SK-N-SH (cell line): ENCODE measurements at regions not wholly inside any gene's neighbourhood (a gene's known extent, or its start where the extent isn't known, plus 50 kb on each side); places are given as distances from the start of the nearest gene placed in this dataset.
A peak's percentile ranks its signal among the peaks of the same experiment; 100 is the strongest.

Source experiments
- CTCF ChIA-PET: fragments of 300-600, 350-600 bp; formaldehyde crosslinking; extraction: SDS; loops from one replicate; lab custom pipeline; 2021; lab: Yijun Ruan, JAX
- POLR2A ChIA-PET: fragments of 350-600 bp; sonication (Branson Sonifier 250); formaldehyde crosslinking; extraction: SDS; loops from one replicate; lab custom pipeline; 2020; ENCODE audit warnings: antibody characterized with exemption, inconsistent platforms; lab: Yijun Ruan, JAX
- DNase-seq: peaks from one replicate; pipeline ENCODE4 v3.0.0; 2012
- H2AFZ ChIP-seq: fragments of 200-600 bp; sonication (generic); 2 replicates; pipeline ENCODE4 v1.8.1; 2016; ENCODE audit warnings: antibody characterized with exemption, mild to moderate bottlenecking, low read depth
- H3F3A ChIP-seq: fragments of 200-600 bp; sonication (generic); replicated peaks from 2 replicates; pipeline ENCODE3; 2016; ENCODE audit warnings: antibody characterized with exemption, mild to moderate bottlenecking; ENCODE audit not compliant: insufficient read depth
- H3K27ac ChIP-seq, 2 experiments: fragments of 200-500 bp in 1 of 2; fragments of 200-600 bp in 1 of 2; sonication (Bioruptor generic) in 1 of 2; sonication (generic), shearing (Covaris generic) in 1 of 2; 2 replicates each; pipeline versions ENCODE4 v1.5.1 to v1.6.1; 2014 to 2016; ENCODE audit warnings: low read depth in 2 of 2, inconsistent platforms in 1 of 2, low read length in 1 of 2, mild to moderate bottlenecking in 1 of 2, mixed read lengths in 1 of 2
- H3K27me3 ChIP-seq: fragments of 200-600 bp; sonication (generic), shearing (Covaris generic); 2 replicates; pipeline ENCODE4 v1.6.1; 2016; ENCODE audit warnings: mixed run types; ENCODE audit not compliant: insufficient read depth
- H3K36me3 ChIP-seq, 2 experiments: fragments of 200-500 bp in 1 of 2; fragments of 200-600 bp in 1 of 2; sonication (Bioruptor generic) in 1 of 2; sonication (generic) in 1 of 2; replicated peaks in 1 of 2; 2 replicates each; pipeline versions ENCODE3 to v1.5.1; 2014 to 2016; ENCODE audit warnings: low read length in 1 of 2, mild to moderate bottlenecking in 1 of 2; ENCODE audit not compliant: insufficient read depth in 2 of 2, control insufficient read depth in 1 of 2
- H3K4me1 ChIP-seq, 2 experiments: fragments of 200-500 bp in 1 of 2; fragments of 200-600 bp in 1 of 2; sonication (Bioruptor generic) in 1 of 2; sonication (generic), shearing (Covaris generic) in 1 of 2; 2 replicates each; pipeline versions ENCODE4 v1.5.1 to v1.6.1; 2014 to 2016; ENCODE audit warnings: low read depth in 1 of 2, low read length in 1 of 2, mixed run types in 1 of 2; ENCODE audit not compliant: insufficient read depth in 2 of 2, control insufficient read depth in 1 of 2
- H3K4me2 ChIP-seq: fragments of 200-600 bp; sonication (generic), shearing (Covaris generic); 2 replicates; pipeline ENCODE4 v1.6.1; 2017; ENCODE audit warnings: mixed run types
- H3K4me3 ChIP-seq, 2 experiments: fragments of 200-500 bp in 1 of 2; fragments of 200-600 bp in 1 of 2; sonication (Bioruptor generic) in 1 of 2; sonication (generic), shearing (Covaris generic) in 1 of 2; 2 replicates each; pipeline versions ENCODE4 v1.5.1 to v1.8.1; 2014 to 2016; ENCODE audit warnings: low read depth in 2 of 2, inconsistent platforms in 1 of 2, low read length in 1 of 2, mild to moderate bottlenecking in 1 of 2, mixed read lengths in 1 of 2, moderate library complexity in 1 of 2
- H3K79me2 ChIP-seq: fragments of 200-600 bp; sonication (generic); 2 replicates; pipeline ENCODE4 v1.8.1; 2017; ENCODE audit warnings: mild to moderate bottlenecking; ENCODE audit not compliant: insufficient read depth
- H3K9ac ChIP-seq: fragments of 200-600 bp; sonication (generic); 2 replicates; pipeline ENCODE4 v1.6.1; 2017; ENCODE audit warnings: mixed run types
- H3K9me2 ChIP-seq: fragments of 200-600 bp; sonication (generic); 2 replicates; pipeline ENCODE4 v1.6.1; 2017; ENCODE audit warnings: mixed run types
- H3K9me3 ChIP-seq: fragments of 200-600 bp; sonication (generic); 2 replicates; pipeline ENCODE4 v1.6.1; 2017; ENCODE audit warnings: mixed run types, mild to moderate bottlenecking, moderate library complexity
- H4K20me1 ChIP-seq: fragments of 200-600 bp; sonication (generic); 2 replicates; pipeline ENCODE4 v1.6.1; 2017; ENCODE audit warnings: mild to moderate bottlenecking, mixed run types; ENCODE audit not compliant: insufficient read depth
- CHD2 ChIP-seq: fragments of 150-350 bp; IDR thresholded peaks from 2 replicates; pipeline ENCODE4 v1.6.1; 2018; ENCODE audit warnings: low read length; ENCODE audit not compliant: partially characterized antibody
- ELF1 ChIP-seq: IDR thresholded peaks from 2 replicates; pipeline ENCODE4 v1.4.0; 2012
- EP300 ChIP-seq, 2 experiments: IDR thresholded peaks; 2 replicates each; pipeline versions ENCODE4 v1.4.0 to v1.6.1; 2012; ENCODE audit warnings: borderline replicate concordance in 1 of 2, low read depth in 1 of 2, low read length in 1 of 2
- FOSL2 ChIP-seq: IDR thresholded peaks from 2 replicates; pipeline ENCODE4 v1.4.0; 2012; ENCODE audit warnings: low read depth, mild to moderate bottlenecking, moderate library complexity, borderline replicate concordance
- FOXM1 ChIP-seq: IDR thresholded peaks from 2 replicates; pipeline ENCODE4 v1.4.0; 2012; ENCODE audit warnings: low read depth, mild to moderate bottlenecking
- GATA2 ChIP-seq: sonication (generic); formaldehyde crosslinking; IDR thresholded peaks from 2 replicates; pipeline ENCODE4 v1.5.0; 2020; ENCODE audit warnings: mild to moderate bottlenecking, missing genetic modification reagents
- NFIC ChIP-seq: IDR thresholded peaks from 2 replicates; pipeline ENCODE4 v1.4.0; 2012; ENCODE audit warnings: borderline replicate concordance
- POLR2AphosphoS5 ChIP-seq: IDR thresholded peaks from 2 replicates; pipeline ENCODE4 v1.6.1; 2012; ENCODE audit warnings: low read depth, low read length
- RCOR1 ChIP-seq: fragments of 150-350 bp; IDR thresholded peaks from 2 replicates; pipeline ENCODE4 v1.6.1; 2017; ENCODE audit warnings: antibody characterized with exemption, low read length
- RFX5 ChIP-seq: IDR thresholded peaks from 2 replicates; pipeline ENCODE4 v1.6.1; 2012; ENCODE audit warnings: mild to moderate bottlenecking, improper control_type of control experiment, low read length
- RXRA ChIP-seq: IDR thresholded peaks from 2 replicates; pipeline ENCODE4 v1.4.0; 2012; ENCODE audit warnings: low read depth, mild to moderate bottlenecking, borderline replicate concordance
- SMC3 ChIP-seq: IDR thresholded peaks from 2 replicates; pipeline ENCODE4 v1.6.1; 2012; ENCODE audit warnings: low read depth, low read length, improper control_type of control experiment
- TAF1 ChIP-seq: IDR thresholded peaks from 2 replicates; pipeline ENCODE4 v1.6.1; 2012; ENCODE audit warnings: low read depth, mild to moderate bottlenecking, low read length, moderate library complexity, borderline replicate concordance
- TEAD4 ChIP-seq: IDR thresholded peaks from 2 replicates; pipeline ENCODE4 v1.4.0; 2012; ENCODE audit warnings: mild to moderate bottlenecking, borderline replicate concordance; ENCODE audit not compliant: insufficient read depth
- USF1 ChIP-seq: IDR thresholded peaks from 2 replicates; pipeline ENCODE4 v1.4.0; 2012; ENCODE audit warnings: low read depth, borderline replicate concordance
- USF2 ChIP-seq: fragments of 150-350 bp; IDR thresholded peaks from 2 replicates; pipeline ENCODE4 v1.6.1; 2017; ENCODE audit warnings: antibody characterized with exemption, low read length, low read depth, borderline replicate concordance
- YY1 ChIP-seq: IDR thresholded peaks from 2 replicates; pipeline ENCODE4 v1.4.0; 2012; ENCODE audit warnings: low read depth, mild to moderate bottlenecking
- ZBTB33 ChIP-seq: IDR thresholded peaks from 2 replicates; pipeline ENCODE4 v1.4.0; 2012; ENCODE audit warnings: low read depth, borderline replicate concordance
- WGBS: methylation state at CpG from one replicate; pipeline ENCODE4 v1.1.6; 2017; ENCODE audit warnings: low lambda C conversion rate; 5-methylcytosine and 5-hydroxymethylcytosine counted together
- TF ChIP-seq, protein P1 (sequence below): IDR thresholded peaks from 2 replicates; pipeline ENCODE4; 2012
- TF ChIP-seq, protein P2 (sequence below): IDR thresholded peaks from 2 replicates; pipeline ENCODE4 v1.4.0; 2012; ENCODE audit warnings: low read depth
- TF ChIP-seq, protein P3 (sequence below): fragments of 200-600 bp; sonication (generic); IDR thresholded peaks from 2 replicates; pipeline ENCODE4 v1.6.1; 2017; ENCODE audit warnings: antibody characterized with exemption, mild to moderate bottlenecking, moderate library complexity

- TF ChIP-seq, protein P1, sequence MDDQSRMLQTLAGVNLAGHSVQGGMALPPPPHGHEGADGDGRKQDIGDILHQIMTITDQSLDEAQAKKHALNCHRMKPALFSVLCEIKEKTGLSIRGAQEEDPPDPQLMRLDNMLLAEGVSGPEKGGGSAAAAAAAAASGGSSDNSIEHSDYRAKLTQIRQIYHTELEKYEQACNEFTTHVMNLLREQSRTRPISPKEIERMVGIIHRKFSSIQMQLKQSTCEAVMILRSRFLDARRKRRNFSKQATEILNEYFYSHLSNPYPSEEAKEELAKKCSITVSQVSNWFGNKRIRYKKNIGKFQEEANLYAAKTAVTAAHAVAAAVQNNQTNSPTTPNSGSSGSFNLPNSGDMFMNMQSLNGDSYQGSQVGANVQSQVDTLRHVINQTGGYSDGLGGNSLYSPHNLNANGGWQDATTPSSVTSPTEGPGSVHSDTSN, result no peak
- no peak for TF ChIP-seq RXRA
- no peak for TF ChIP-seq FOXM1
- TF ChIP-seq EP300 (IDR thresholded peaks at IDR 0.05; ENCODE audit: borderline replicate concordance in 1 of 2, low read depth in 1 of 2, low read length in 1 of 2), result no peak
These were observed 101.8 kb downstream of the TRIB2 start (continued) for GRCh38 chr2:12818416-12819102.

DNA sequence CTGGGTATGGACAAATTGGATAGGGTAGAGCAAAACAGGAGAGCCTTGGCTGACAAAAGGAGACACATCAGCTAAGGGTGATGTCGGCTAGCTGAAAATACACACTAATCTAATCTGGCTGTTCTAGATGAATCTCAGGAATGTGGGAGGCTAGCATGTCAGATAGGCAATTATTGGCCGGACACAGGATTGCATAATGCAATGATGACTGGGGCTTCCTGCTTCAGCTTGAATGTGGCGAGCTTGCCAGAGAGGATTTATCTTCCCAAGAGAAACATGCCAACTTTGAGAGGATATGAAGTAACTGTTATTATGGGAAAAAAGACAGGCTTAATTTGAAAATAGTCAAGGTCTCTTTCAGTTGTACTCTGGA is 102.4 kb downstream of the TRIB2 start:
- Histone ChIP-seq H3K79me2 (no peaks in the 10 kb centered on the region), H3K27me3 (no peaks in the 10 kb centered on the region), H3K4me2 (peak overlapping the region; percentile 51; the same call in 1 of the 2 replicates), H3K36me3 (no peaks in the 10 kb centered on the region), H3F3A (peaks cover 17% of the 10 kb centered on the region), H3K9me2 (no peaks in the 10 kb centered on the region), H3K4me3 (no peak overlapping the region), H3K27ac (peak overlapping the region; percentile 43 to 96; a peak in 3 of 4 replicates), H4K20me1 (no peaks in the 10 kb centered on the region), H2AFZ (peak overlapping the region; percentile 35), H3K9ac (peak overlapping the region; percentile 60), H3K4me1 (peaks cover 7 to 22% of the 10 kb centered on the region in 2 experiments), H3K9me3 (no peaks in the 10 kb centered on the region)
- WGBS, result 2% methylated on average over 3 of the region's 3 CpGs
- CTCF ChIA-PET, result interaction anchor here (0.6 to 1.2 kb wide), 3 partner anchors 15 to 112 kb away, joined by 3 read pairs; no protein-coding TSS in a partner anchor
- POLR2A ChIA-PET, result no interaction called here
- DNase-seq, result no peak
- TF ChIP-seq USF2 (no peak), USF1 (no peak), RXRA (peak; percentile 25; the same call in 1 of the 2 replicates), NFIC (peak; percentile 96), SMC3 (no peak), RCOR1 (0 out of 2 replicates have a peak, but pooled peaks have one; percentile 26), EP300 (IDR thresholded peaks at IDR 0.05; ENCODE audit: borderline replicate concordance in 1 of 2, low read depth in 1 of 2, low read length in 1 of 2) (peak; percentile 64 to 93), ZBTB33 (no peak), ELF1 (peak; percentile 62; the same call in 1 of the 2 replicates), GATA2 (CRISPR knock-in tag) (no peak), FOSL2 (peak; percentile 82), POLR2AphosphoS5 (peak; percentile 66; the same call in 1 of the 2 replicates), RFX5 (no peak), YY1 (no peak), CHD2 (no peak), TAF1 (peak; percentile 66; the same call in 1 of the 2 replicates), TEAD4 (peak; percentile 96)
- TF ChIP-seq, protein P2, sequence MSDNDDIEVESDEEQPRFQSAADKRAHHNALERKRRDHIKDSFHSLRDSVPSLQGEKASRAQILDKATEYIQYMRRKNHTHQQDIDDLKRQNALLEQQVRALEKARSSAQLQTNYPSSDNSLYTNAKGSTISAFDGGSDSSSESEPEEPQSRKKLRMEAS, result peak; percentile 81
- TF ChIP-seq, protein P3, sequence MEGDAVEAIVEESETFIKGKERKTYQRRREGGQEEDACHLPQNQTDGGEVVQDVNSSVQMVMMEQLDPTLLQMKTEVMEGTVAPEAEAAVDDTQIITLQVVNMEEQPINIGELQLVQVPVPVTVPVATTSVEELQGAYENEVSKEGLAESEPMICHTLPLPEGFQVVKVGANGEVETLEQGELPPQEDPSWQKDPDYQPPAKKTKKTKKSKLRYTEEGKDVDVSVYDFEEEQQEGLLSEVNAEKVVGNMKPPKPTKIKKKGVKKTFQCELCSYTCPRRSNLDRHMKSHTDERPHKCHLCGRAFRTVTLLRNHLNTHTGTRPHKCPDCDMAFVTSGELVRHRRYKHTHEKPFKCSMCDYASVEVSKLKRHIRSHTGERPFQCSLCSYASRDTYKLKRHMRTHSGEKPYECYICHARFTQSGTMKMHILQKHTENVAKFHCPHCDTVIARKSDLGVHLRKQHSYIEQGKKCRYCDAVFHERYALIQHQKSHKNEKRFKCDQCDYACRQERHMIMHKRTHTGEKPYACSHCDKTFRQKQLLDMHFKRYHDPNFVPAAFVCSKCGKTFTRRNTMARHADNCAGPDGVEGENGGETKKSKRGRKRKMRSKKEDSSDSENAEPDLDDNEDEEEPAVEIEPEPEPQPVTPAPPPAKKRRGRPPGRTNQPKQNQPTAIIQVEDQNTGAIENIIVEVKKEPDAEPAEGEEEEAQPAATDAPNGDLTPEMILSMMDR, result no peak
- TF ChIP-seq, protein P1, result peak; percentile 94
